Left forelimb (tissue), 1 donor: ENCODE measurements at regions not wholly inside any gene's neighbourhood (a gene's known extent, or its start where the extent isn't known, plus 50 kb on each side); places are given as distances from the start of the nearest gene placed in this dataset.

Experiments
- DNase-seq: peaks from one replicate; pipeline ENCODE4 v3.0.0-alpha.2; 2018; ENCODE audit warnings: low spot score

DNA sequence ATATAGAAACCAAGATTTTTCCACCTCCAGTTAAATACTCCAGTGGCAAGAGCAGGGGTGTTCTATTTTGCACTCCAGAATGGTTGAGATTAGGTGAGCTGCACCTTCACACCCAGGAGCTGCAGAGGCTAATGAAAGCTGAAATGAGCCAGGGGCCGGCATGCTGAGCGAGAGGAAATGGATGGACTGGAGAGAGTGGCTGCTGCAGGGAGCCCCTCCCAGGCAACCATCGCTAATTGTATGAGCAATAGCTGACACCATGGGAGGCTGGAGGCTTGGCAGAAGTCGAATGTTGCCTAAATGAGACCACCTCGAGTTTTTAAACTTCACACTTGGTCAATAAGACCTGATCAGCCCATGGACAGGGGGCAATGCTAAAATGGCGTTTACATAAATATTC, 301.8 kb upstream of the TMPO start:
- no peak for DNase-seq

DNA sequence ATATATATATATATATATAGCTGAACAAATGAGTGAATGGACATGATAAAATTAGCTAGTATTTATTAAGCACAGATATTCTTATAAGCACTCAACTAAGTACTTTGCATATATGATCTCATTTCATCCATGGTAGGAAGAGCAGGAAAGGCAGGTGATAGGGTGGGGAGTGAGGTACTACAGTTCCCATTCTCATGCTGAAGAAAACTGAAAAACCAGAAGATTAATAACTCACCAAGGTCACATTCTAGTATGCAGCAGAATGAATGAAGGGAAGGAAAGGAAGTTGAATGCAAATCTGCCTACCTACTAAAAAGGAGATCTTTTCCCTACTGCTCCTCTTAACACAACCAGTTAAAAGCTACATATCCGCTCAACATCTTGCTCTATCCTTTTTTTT, 298.1 kb upstream of the TMPO start:
- DNase-seq = no peak

DNA sequence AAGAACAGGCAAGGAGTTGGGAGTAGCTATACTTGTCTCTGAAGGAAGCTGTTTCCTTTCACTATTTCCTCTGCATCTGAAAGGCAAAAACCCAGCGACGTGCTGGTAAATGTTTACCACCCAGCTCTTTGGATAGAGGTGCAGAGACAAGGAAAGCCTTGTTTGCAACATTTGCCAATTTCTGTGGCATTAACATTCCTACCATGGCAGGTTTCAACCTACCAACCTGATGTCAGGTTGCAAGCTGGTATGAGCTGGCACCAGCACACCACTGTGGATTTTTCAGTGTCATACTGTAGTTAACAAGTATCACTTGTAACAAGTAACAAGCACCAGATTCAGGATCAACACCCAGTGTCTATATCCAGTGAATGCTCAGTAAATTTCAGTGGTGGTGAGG, 294.8 kb upstream of the TMPO start:
- no peak for DNase-seq

DNA sequence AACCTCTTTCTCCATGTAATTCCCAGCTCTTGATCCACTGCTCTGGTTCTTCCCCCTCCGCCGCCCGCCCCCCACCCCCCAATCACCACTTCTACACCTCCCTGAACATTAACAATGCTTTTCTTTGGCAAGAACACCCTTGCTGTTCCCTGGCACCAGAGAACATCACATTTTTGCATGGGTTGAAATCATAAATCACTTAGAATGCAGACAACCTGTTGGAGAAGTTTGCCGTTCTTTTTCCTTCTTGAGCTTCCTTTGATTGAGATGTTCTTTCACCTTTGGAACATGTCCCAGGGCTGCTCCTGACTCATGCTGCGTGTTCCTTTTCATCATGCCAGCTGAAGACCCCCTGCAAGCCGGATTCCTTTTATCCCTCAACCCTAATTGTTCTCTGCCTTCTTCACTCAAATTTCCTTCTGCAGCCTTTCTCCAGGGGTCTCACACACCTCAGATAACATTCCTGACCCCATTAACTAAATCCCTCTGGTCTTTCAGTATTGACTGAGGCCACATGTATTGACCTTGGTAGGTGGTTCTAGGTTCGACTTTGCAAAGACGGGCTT, 294.1 kb upstream of the TMPO start:
- DNase-seq = no peak

DNA sequence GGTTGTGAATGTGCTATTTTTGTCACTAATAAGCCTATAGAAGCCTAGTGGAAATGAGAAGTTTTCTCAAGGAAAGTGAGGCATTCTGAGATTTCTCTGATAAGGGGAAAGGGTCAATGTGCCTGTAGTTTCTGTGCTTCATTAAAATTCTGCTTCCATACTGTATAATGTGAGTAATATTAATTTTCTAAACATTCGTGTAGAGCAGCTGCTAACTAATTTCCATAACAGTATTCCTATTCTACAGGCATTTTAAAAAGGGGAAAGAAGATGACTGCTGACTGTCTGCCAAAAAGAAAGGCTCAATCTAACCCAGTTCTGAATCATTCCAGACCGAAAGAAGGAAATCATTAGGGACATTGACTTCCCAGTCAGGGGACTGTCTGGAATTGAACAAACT, 293.3 kb upstream of the TMPO start:
- DNase-seq = no peak

DNA sequence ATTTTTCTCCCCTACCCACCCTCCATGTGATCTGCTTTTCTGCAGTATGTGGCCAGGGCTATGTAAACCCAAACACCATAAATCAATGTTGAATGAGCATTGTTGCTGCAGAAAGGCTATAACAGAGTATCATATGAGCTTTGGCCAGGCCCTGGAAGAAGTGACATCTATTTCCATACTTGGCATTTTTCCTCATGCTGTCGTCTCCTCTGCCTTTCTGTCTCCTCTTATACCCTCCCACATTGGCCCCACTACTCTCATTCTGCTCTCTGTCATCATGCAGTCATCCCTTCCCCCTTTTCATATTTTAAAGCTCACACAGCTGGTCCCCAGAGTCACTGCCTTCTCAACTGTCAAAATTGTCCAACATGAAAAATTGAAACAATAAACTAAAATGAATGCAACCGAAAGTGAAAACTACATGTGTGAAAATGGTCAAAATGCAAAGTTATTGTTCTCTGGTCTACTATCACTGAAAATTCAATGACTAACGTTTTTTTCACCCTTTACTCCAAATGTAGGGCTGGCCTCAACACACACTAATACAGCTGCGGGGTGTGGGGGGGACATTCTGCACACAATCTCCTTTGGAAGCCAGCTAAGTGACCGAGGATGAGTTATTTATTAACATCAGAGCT, 290.7 kb upstream of the TMPO start:
- DNase-seq = no peak

DNA sequence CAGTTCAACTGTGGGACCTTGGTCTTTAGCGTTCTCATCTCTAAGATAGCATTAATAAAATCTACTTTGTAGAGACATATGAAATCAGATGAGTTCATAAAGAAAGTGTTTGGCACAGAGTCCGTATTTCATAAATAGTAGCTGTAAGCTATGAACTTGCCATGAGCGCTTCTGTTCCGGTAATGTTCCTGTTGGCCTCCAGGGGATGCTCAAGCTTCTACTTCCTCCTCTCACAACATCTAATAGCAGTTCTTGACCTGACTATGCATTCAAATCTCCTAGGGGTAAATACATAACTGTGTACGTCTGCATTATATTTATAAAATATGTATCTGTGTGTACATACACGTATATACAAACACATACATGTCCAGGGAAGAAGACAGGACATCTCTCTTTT, 288.2 kb upstream of the TMPO start:
- no peak for DNase-seq

DNA sequence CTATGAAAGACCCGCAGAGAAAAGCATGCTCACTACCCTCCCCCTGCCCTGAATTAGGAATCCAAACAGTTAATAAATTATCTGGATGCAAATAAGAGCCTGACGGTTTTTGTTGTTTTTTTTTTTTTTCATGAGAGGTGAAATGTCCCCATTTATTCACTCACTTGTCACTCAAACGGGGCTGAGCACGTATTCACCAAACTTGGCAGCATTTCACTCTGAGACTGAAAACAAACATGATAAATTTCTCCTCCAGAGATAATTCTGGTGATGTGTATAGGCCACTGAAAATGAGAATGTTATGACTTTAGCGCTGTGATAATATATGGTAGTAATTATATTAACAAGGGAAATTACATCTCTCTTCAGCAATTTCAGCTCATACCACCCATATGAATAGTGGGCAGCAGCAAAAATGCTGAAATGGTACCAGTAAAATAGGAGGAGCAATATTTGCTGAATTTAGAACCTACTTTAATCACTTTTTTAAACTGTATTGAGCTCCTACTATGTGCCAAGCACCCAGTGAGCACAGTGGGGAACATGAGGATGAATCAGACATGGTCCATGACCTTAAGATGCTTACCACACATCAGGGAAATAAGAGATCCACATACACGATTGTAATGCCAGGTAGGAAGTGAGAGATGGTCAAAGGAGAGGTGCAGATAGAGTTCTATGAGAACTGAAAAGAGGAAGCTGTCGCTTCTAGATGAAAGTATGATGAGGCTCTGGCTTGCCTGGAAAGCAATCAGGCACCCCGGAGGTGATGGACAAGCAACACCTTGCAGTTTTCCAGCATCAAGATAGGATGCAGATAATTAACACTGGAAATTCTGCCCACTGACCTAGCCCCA, 286.5 kb upstream of the TMPO start:
- no peak for DNase-seq

DNA sequence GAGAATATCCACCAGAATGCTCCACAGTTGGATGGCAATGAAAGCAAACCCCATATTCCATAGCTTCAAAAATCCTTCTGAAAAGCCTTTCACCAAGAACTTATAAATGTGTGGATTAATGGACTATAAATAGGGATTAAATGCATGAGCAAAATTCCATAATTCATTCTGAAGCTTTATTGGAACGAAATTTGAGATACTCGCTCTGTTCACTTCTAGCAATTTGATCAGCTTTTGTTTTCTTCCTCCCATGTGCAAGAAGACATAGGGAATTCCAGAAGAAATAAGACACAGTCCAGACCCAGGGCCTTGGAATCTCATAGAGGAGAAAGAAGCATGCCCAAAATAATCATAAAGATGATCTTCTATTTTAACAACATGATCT, 285.9 kb upstream of the TMPO start:
- DNase-seq = no peak

DNA sequence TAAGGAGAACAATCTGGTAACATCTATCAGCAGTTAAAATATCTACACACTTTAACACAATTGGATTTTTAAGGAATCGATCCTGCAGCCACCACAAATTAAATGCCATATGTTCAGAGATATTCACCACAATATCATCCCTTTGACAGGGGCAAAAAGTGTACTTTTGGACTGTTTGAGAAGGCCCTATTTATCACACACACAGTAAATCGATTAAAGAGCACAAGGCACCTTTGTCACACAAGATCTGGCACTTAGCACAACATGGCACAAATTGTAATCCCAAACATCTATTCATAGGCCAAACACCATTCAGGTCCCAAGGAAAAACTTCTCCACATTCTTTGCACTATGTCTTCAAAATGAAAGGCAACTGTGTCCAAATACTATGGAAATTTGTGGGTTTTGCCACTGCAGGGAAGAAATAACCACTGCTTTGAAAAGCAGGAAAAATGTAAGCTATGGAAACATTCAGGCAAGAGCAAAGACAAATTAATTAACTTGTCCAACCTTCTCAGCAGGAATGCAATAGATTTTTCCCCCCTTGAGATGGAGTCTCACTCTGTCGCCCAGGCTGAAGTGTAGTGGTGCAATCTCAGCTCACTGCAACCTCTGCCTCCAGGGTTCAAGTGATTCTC, 282.5 kb upstream of the TMPO start:
- no peak for DNase-seq

DNA sequence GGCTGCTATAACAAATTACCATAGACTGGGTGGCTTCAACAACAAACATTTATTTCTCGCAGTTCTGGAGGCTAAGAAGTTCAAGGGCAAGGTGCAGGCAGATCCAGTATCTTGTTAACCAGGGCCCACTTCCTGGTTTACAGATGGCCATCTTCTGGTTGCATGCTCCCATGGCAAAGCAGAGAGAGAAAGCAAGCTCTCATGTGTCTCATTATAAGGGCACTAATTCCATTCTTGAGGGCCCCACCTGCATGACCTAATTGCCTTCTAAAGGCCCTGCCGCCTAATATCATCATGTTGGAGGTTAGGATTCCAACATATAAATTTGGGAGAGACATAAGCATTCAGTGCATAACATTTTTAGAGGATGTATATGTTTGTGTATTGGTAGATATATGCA, 280.1 kb upstream of the TMPO start:
- no peak for DNase-seq

DNA sequence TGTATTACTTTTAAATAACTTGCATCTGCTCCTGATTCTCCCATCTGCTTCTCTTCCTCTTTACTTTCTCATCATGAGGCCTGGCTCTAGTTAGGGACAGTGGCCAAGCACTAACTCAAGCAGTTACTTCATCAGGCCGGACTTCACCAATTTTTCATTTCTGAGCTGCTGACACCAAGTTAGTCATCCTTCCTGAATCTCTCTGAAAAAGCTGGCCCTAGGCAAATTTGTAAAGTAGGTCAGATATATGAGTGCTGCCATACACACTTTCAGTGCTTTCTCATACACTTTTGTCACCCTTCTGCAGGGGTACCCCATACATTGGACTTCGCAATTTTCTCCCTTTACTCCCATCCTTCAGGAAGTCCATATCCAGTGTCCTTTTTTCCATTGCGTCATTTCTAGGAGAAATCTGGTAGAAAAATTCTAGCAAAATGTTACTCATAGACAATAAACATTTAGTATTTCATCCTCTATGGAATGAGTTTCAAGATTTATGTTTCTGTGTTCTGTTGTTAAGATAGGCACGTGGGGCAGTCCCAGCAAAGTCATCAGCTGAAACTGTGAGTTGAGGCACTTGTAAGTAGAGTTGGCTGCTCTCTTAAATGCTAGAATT, 276.8 kb upstream of the TMPO start:
- DNase-seq = no peak

DNA sequence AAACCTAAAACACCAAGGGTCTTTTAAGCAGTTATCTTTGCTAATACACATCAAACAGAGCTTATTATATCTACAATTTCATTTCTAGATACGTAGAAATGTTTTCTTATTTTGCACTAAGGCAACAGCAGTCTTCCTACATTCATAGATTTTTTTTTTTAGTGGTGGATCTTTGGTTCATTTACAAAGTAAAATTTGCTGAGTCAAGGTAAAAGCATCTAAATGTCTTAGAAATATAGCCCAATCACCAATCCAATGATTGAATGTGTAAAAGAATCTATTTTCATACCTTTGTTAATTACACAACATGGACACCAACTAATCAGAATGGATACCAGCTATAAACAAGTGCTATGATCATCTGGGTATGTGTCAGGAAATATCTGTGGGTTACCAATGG, 272.2 kb upstream of the TMPO start:
- DNase-seq = no peak

DNA sequence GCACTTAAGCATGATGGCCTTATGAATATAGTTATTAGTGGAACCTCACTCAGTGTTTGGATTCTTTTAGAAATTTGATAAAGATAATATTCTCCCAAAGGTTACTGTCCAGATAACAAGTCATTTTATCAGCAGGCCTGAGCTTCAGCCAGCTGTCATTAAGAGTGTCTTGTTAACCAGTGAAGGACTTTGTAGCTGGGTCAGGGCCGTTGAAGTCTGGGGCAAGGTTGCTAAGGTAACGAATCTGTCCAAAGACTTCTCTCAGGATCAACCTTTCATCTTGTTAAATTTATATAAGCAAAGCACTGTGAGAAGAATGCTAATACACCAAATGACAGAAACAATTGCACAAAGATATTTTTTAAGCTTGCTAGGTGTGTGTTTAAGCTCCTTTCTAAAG, 271.3 kb upstream of the TMPO start:
- no peak for DNase-seq

DNA sequence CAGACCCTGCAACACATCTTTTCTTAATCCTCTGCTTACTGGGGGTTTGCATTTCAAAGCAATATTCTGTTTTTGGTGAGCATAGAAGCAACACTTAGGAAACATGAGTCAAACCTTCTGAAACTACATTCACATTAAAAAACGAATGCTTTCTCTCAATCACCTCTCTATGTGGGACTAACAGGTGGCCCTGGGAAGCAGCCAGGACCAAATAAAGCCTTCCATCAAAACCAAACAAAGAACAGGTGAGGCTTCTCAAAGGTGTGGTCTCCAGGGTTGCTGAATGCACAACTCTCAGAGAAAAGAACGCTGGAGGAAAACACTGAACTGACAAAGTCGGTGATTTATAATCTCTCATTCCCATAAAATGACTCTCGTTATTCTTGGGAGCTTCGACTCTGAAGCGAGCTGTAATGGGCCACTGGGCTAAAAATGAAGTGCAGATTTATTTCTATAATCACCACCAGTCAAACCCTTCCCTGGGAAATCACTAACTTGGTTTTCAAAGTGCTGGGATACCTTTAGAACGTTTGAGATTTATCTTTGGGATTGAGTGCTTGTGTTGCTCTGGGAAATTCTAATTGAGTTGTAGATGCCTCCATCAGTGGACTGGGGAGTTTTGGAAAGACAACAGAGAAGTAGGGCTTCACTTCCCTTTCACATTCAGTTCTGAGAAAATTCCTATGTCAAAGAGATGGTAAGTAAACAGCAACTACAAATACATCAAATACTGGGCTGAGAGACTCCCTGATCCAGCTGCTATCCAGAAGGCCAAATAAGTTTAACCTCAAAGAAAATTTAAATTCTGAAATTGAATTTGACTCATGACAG, 262.0 kb upstream of the TMPO start:
- DNase-seq = no peak

DNA sequence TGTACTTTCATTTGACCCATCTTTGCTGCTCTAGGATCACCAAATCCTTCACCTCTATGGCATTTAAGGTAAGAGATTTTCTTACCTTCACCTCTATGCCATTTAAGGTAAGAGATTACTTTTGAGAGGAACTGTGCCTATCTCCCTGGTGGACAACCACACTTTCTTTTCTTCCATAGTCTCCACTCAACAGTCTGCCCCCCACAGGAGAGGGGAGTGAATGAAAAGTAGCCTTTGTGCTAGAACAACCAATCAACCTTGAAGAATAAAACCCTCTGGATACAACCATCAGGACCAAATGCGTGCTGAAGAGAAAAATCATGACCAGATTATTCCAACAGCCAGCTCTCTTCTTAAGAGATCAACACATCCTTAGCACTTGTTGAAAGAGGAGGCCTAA, 258.6 kb upstream of the TMPO start:
- DNase-seq = no peak

DNA sequence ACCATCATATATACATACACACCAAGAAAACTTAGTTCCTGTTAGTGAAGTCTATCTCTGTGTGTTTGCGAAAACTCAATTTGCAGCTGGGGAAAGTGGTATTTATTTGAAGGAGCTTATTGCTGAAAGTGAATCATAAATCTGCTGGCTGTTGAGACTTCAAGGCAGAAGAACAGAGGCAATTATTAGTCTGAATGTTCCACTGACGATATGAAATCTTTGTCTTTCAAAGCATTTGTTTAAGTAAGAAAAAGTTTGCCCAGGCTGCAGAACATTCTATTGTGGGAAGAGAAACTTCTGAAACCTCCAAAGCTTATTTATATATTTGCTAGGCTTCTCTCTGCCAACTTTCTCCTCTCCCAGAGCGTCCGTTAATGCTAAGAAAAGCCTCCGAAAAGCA, 255.7 kb upstream of the TMPO start:
- DNase-seq = no peak

DNA sequence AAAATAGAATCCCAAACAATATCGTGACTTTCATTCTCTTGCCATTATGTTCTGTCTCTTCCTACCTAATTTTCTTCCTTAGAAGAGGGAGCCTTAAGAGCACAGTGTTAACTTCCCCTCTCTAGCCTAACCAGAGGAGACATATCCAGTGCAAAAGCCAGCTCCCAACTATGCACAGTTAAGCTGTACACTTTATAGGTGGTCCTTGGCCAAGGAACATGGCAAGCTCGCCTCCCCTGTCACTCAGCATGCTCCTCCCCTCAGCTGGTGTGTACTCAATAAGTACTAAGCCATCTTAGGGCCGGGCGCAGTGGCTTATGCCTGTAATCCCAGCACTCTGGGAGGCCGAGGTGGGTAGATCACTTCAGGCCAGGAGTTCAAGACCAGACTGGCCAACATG, 255.1 kb upstream of the TMPO start:
- DNase-seq = no peak

DNA sequence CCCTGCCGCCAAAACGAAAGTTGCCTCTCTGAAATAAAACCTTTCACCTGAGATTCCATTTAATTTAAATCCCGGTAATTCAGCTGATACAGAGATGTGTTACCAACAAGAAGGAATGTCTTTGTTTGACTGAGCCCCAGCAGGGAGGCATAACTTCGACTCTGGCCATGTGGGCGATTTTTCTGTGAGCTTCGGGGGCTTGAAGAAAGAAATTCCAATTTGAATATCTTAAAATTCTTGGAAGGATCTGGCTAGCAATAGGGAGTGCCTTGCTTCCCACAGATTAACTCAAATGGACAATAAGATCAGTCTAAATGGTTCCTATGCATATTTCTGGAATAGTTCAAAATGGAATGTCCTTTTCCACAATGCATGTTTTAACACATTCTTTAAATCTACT, 252.5 kb upstream of the TMPO start:
- no peak for DNase-seq

DNA sequence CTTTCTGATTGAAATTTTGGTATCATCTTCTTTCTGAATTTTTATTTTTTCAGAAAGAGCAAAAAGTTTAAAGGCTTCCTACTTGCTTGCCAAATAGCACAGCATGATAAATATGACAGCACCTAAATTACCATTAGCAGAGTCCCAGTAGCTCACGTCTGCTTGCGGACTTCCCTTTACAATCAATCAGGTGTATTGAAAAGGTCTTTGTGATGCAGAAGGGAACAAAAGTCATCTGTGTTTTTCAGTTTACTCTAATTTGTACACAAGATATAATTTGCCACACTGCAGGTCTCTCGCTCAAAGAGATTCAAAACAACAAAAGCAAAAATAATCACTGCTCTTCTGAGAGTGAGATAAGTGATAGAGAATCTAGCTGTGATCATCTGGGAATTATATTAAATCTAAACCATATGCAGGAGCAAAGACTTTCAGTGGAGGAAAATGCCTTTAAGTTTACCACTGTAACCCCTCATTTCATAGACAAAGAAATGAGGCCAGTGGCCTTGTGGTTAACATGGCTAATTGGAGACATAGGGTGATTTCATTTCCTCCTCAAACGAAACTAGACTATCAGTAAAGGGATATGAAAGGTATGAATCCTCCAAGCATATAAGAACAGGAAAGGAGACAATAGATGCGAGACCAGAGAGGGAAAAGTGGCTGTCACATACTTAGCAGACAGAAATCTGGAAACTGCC, 240.8 kb upstream of the TMPO start:
- DNase-seq = no peak

DNA sequence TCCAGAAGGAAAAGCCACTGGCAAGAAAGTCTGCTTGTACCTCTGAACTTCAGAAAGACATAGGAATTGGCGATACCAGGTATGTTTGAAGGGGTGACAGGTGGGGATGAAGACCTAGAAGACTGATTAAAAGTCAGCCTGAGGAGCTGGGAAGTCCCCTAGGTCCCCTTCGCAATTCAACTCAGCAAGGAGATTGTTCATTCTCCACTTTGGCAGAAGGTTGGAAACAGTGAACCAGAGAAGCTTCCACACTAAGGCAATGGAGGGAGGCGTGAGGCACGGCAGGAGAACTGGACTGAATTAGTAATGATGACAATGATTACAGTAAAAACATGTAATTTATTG, 240.3 kb upstream of the TMPO start:
- no peak for DNase-seq
